ENCODE measurements at regions not wholly inside any gene's neighbourhood (a gene's known extent, or its start where the extent isn't known, plus 50 kb on each side); places are given as distances from the start of the nearest gene placed in this dataset.

DNA sequence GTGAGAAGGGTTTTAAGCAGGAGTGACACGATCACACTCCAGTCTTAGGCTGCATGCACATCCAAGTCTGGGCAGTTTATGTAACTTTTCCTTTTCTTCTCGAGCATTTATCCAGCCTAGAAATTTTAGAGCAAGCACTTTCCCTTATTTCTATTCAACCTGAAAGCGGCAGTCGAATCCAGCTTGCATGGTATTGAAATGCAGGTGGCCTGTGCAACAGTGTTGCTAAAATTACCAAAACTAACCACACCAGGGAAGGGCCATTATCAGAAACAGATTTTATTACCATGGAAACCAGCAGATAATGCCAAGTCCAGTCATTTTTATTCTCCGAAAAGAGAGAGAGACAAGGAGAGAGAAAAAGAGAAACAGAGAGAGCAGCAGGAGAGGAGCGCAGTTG, 179.9 kb upstream of the ZC3H12A start:
- TF ChIP-seq CTCF (IDR thresholded peaks at IDR 0.05; ENCODE audit: low read length) (no peak), EZH2 (optimal IDR thresholded peaks at IDR 0.05; ENCODE audit: low read depth, low read length) (no peak)

Measured in MM.1S (cell line).